Activated B cell treated with CpG ODN at 0.5 μM for 24 hours (primary cell): ENCODE measurements at regions not wholly inside any gene's neighbourhood (a gene's known extent, or its start where the extent isn't known, plus 50 kb on each side); places are given as distances from the start of the nearest gene placed in this dataset.

Experiments
- ATAC-seq: fragments of 200-7000 bp; cut with Tn5 transposase; one replicate; pipeline ENCODE4 v1.10.0; 2021; ENCODE audit warnings: low read depth, mild to moderate bottlenecking, moderate library complexity
- CTCF ChIA-PET: fragments of 350-600 bp; sonication (Branson Sonifier 250); formaldehyde crosslinking; loops from one replicate; lab custom pipeline; 2021; ENCODE audit warnings: antibody characterized with exemption; lab: Charles Lee
- POLR2A ChIA-PET: fragments of 350-600 bp; sonication (Branson Sonifier 250); formaldehyde crosslinking; loops from one replicate; lab custom pipeline; 2021; ENCODE audit warnings: antibody characterized with exemption; lab: Charles Lee
- DNase-seq: peaks from one replicate; pipeline ENCODE4 v3.0.0; 2022
- H3K27ac Mint-ChIP-seq: one replicate; pipeline ENCODE4 v1.8.0; 2020; ENCODE audit warnings: mixed read lengths
- H3K27me3 Mint-ChIP-seq: one replicate; pipeline ENCODE4 v1.8.0; 2021; ENCODE audit warnings: mixed read lengths
- H3K36me3 Mint-ChIP-seq: one replicate; pipeline ENCODE4 v1.8.0; 2021; ENCODE audit warnings: low read depth, mixed read lengths
- H3K4me1 Mint-ChIP-seq: one replicate; pipeline ENCODE4 v1.8.0; 2021; ENCODE audit warnings: mixed read lengths
- H3K4me3 Mint-ChIP-seq: one replicate; pipeline ENCODE4 v1.8.0; 2020; ENCODE audit warnings: mild to moderate bottlenecking, mixed read lengths
- H3K9me3 Mint-ChIP-seq: one replicate; pipeline ENCODE4 v1.8.0; 2020; ENCODE audit warnings: mixed read lengths
- CTCF ChIP-seq: fragments of 200-600 bp; IDR thresholded peaks from one replicate; pipeline ENCODE4 v1.8.0; 2022; ENCODE audit warnings: antibody characterized with exemption, mild to moderate bottlenecking
- intact Hi-C: fragments of 100-400 bp; cut with micrococcal nuclease; formaldehyde crosslinking; loops from one replicate; pipeline ENCODE4 v1.15.1; 2024

DNA sequence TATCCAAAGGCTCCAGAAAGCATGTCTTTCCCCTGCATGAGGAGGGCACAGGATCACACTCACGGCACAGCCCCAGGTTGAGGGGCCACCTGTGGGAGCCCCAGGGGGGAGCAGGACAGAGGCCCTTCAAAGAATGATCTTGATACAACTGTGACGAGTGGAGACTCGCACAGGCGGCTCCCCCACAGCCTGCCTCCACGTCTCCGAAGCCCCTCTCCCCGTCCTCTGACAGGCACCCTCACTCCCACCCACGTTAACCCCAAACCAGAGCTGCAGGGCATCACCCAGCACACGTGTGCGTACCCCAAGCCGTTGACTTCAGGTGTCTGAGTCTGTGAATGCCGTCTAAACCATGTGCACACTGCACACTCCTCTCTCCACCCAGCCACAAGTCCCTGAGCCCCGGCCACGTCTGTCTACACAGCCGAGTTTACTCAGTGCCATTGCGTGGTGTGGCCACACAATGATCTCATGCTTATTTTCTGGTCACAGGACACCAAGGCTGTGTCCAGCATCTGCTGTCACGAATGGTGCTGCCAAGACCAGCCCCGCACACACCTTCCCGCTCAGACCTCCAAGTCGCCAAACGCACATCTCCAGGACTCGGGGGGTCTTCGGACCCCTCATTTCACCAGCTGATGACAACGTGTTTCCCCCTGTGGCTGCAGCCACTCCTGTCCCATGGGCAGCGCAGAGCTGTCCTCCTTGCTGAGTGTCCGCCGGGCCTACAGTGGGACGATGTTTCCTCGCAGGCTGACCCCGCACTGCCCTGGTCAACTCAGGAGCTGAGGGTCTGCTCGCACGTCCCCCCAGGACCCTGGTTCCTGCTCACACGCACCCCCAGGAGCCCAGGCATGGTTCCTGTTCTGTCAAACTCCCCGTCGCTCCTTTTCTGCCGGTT lies 251.2 kb downstream of the BRD1 start:
- ChIA-PET POLR2A (no interaction called here), CTCF (no interaction called here)
- no peaks in the 10 kb centered on the region for H3K4me1 Mint-ChIP-seq
- H3K36me3 Mint-ChIP-seq = peaks cover 14% of the 10 kb centered on the region
- no peak for TF ChIP-seq CTCF
- peaks cover 3% of the 10 kb centered on the region for H3K9me3 Mint-ChIP-seq
- no peak for ATAC-seq
- no peaks in the 10 kb centered on the region for H3K27me3 Mint-ChIP-seq
- H3K4me3 Mint-ChIP-seq = no peak overlapping the region
- intact Hi-C loops = no loop called here
- peak; percentile 12 for DNase-seq
- H3K27ac Mint-ChIP-seq = no peak overlapping the region

GRCh38 chr22:49575703-49576081 lies 252.0 kb downstream of the BRD1 start:
- Mint-ChIP-seq H3K27me3 (no peaks in the 10 kb centered on the region), H3K4me3 (no peak overlapping the region), H3K4me1 (no peaks in the 10 kb centered on the region), H3K9me3 (peaks cover 3% of the 10 kb centered on the region), H3K27ac (no peak overlapping the region), H3K36me3 (peaks cover 14% of the 10 kb centered on the region)
- intact Hi-C loops = no loop called here
- POLR2A ChIA-PET = no interaction called here
- ATAC-seq (no peak), DNase-seq (peak; percentile 8)
- CTCF ChIA-PET = no interaction called here
- no peak for TF ChIP-seq CTCF

- TF ChIP-seq CTCF = no peak
- peaks cover 14% of the 10 kb centered on the region for H3K36me3 Mint-ChIP-seq
- peaks cover 3% of the 10 kb centered on the region for H3K9me3 Mint-ChIP-seq
- POLR2A ChIA-PET = no interaction called here
- ATAC-seq = no peak
- no peak for DNase-seq
- H3K4me3 Mint-ChIP-seq = no peak overlapping the region
- no peaks in the 10 kb centered on the region for H3K4me1 Mint-ChIP-seq
- no peaks in the 10 kb centered on the region for H3K27me3 Mint-ChIP-seq
- CTCF ChIA-PET = no interaction called here
- no peak overlapping the region for H3K27ac Mint-ChIP-seq
- intact Hi-C loops = no loop called here
These were observed 252.6 kb downstream of the BRD1 start for GRCh38 chr22:49574881-49575702.

DNA sequence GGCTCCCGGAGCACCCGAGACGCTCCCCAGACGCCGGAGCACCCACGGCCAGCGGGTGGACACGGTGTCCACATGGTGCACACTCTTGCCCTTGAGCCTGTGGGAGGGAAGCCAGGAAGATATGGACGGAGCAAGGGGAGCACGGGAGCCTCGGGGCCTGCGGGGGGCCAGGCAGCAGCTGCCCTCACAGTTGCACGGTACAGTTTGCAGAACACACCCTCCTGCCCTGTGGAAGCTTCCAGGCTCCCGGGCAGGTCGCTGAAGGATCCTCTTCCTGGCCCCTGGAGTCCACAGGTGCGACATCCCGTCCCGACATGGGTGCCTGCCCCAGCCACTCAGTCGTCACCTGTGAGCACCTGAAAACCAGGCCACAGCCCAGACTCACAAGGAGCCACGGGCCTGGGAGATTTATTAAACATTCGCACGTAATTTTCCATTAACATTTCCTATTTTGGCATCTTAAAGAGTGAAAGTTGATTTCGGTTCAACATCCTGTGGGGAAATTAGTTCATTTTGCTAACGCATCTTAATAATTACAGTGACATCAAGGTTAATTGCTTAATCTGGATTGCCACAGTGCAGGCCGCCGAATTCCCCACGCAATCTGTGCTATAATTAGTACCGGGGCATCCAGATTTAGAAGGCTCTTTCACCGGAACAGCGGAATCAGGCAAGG lies 253.3 kb downstream of the BRD1 start:
- Mint-ChIP-seq H3K4me1 (no peaks in the 10 kb centered on the region), H3K27ac (no peak overlapping the region), H3K4me3 (no peak overlapping the region), H3K36me3 (peaks cover 14% of the 10 kb centered on the region), H3K9me3 (peaks cover 3% of the 10 kb centered on the region), H3K27me3 (no peaks in the 10 kb centered on the region)
- no peak for ATAC-seq
- intact Hi-C loops = no loop called here
- CTCF ChIA-PET = no interaction called here
- DNase-seq = peak; percentile 8
- POLR2A ChIA-PET = no interaction called here
- TF ChIP-seq CTCF = no peak
